Kidney (tissue), 13 donors: ENCODE measurements at regions not wholly inside any gene's neighbourhood (a gene's known extent, or its start where the extent isn't known, plus 50 kb on each side); places are given as distances from the start of the nearest gene placed in this dataset.

Experiments used
- DNase-seq, 5 donors: peaks; one replicate each; pipeline ENCODE4 v3.0.0-alpha.2; 2013 to 2020
- FAIRE-seq: peaks from 2 replicates; lab custom pipeline; 2012; peaks lifted over from hg19 to GRCh38; lab: Jason Lieb, UNC
- H3K27ac ChIP-seq, 2 donors: one replicate each; pipeline ENCODE4 v1.7.0; 2013; ENCODE audit warnings: low read depth in 2 of 2, low read length in 2 of 2, inconsistent platforms in 1 of 2
- H3K27me3 ChIP-seq: one replicate; pipeline ENCODE4 v1.7.1; 2013; ENCODE audit warnings: low read length, inconsistent platforms; ENCODE audit not compliant: control insufficient read depth, insufficient read depth
- H3K36me3 ChIP-seq, 3 donors: one replicate each; pipeline versions ENCODE4 v1.7.0 to v1.7.1; 2013; ENCODE audit warnings: low read length in 3 of 3, control low read depth in 1 of 3, inconsistent platforms in 1 of 3; ENCODE audit not compliant: insufficient read depth in 3 of 3, control insufficient read depth in 2 of 3
- H3K4me1 ChIP-seq, 3 donors: one replicate each; pipeline versions ENCODE4 v1.7.0 to v1.7.1; 2013; ENCODE audit warnings: low read length in 3 of 3, inconsistent platforms in 1 of 3, low read depth in 1 of 3; ENCODE audit not compliant: control insufficient read depth in 2 of 3, insufficient read depth in 2 of 3
- H3K4me3 ChIP-seq, 3 donors: one replicate each; pipeline versions ENCODE4 v1.7.0 to v1.8.1; 2013; ENCODE audit warnings: low read length in 3 of 3, control low read depth in 1 of 3, inconsistent platforms in 1 of 3
- H3K9ac ChIP-seq, 3 donors: one replicate each; pipeline versions ENCODE4 v1.7.0 to v1.7.1; 2013; ENCODE audit warnings: low read length in 3 of 3, control low read depth in 1 of 3, inconsistent platforms in 1 of 3
- H3K9me3 ChIP-seq, 3 donors: one replicate each; pipeline versions ENCODE4 v1.7.0 to v1.7.1; 2013; ENCODE audit warnings: low read length in 3 of 3, control low read depth in 1 of 3, inconsistent platforms in 1 of 3; ENCODE audit not compliant: control insufficient read depth in 2 of 3, insufficient read depth in 1 of 3
- intact Hi-C: fragments of 100-400 bp; cut with DNase I; formaldehyde crosslinking; loops from one replicate; pipeline ENCODE4 v1.11.1; 2022
- TF ChIP-seq, protein P1 (sequence below): IDR thresholded peaks from 3 replicates; pipeline ENCODE4 v1.5.1; 2012; ENCODE audit warnings: mild to moderate bottlenecking, moderate library complexity, borderline replicate concordance; ENCODE audit not compliant: insufficient read depth; ENCODE audit errors: extremely low read depth
- donor health status: control.
- donor health status: control.
- donor health status: control.
- donor health status: control.
- donor health status: control.
- donor health status: DM: yes; HTN: yes; CAD: no.
- donor health status: Normal renal cell carcinoma (clear cell type).

DNA sequence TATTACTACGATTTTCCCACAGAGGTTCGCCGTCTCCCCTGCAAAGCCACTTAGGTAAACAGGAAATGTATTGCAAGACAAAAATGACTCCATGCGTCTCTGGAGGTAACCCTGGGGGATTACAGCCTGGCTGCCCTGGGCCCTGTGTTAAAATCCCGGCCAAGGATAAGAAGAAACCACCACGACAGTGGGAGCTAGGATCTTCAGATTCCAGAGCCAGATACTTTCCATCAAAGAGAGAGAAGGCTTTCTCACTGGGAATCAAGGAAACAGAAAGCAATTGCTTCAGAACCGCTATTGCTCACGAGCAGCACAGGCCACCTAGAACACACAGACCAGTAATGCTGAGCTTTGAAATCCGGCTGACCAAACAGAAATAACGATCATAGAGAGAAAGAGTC lies 97.9 kb upstream of the ZNF516 start:
- TF ChIP-seq, protein P1, sequence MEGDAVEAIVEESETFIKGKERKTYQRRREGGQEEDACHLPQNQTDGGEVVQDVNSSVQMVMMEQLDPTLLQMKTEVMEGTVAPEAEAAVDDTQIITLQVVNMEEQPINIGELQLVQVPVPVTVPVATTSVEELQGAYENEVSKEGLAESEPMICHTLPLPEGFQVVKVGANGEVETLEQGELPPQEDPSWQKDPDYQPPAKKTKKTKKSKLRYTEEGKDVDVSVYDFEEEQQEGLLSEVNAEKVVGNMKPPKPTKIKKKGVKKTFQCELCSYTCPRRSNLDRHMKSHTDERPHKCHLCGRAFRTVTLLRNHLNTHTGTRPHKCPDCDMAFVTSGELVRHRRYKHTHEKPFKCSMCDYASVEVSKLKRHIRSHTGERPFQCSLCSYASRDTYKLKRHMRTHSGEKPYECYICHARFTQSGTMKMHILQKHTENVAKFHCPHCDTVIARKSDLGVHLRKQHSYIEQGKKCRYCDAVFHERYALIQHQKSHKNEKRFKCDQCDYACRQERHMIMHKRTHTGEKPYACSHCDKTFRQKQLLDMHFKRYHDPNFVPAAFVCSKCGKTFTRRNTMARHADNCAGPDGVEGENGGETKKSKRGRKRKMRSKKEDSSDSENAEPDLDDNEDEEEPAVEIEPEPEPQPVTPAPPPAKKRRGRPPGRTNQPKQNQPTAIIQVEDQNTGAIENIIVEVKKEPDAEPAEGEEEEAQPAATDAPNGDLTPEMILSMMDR, result no peak
- Histone ChIP-seq H3K4me3 (no peak overlapping the region), H3K27ac (no peak overlapping the region), H3K9me3 (no peaks in the 10 kb centered on the region), H3K36me3 (no peaks in the 10 kb centered on the region), H3K4me1 (peaks cover 0 to 3% (median 0%) of the 10 kb centered on the region in 3 donors), H3K9ac (no peak overlapping the region), H3K27me3 (no peaks in the 10 kb centered on the region)
- FAIRE-seq (no peak), DNase-seq (peak in 1 of 5 donors; percentile 47)
- intact Hi-C loops, result no loop called here

DNA sequence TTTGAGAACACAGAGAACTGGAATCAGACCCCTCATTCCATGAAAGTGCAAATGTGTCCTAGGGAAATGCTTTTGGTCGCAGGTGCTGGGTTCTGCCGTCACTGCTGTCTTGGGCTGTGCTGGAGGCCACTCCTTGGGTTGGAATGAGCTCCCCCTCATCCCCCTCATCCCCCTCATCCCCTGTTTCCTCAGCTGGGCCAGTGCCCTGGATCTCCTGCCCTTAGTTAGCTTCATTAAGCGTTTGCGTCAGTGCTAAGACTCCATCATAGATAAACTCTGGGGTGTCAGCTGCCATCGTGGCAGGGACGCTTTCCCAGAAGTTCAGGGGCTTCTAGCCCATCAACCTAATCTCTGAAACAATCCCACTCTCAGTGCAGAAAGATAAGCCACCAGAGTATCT lies 97.1 kb upstream of the ZNF516 start:
- Histone ChIP-seq H3K9ac (no peak overlapping the region), H3K4me1 (peaks cover 0 to 3% (median 0%) of the 10 kb centered on the region in 3 donors), H3K27ac (no peak overlapping the region), H3K27me3 (no peaks in the 10 kb centered on the region), H3K4me3 (no peak overlapping the region), H3K9me3 (no peaks in the 10 kb centered on the region), H3K36me3 (no peaks in the 10 kb centered on the region)
- DNase-seq (no peak), FAIRE-seq (no peak)
- intact Hi-C loops, result no loop called here
- TF ChIP-seq, protein P1, result no peak

DNA sequence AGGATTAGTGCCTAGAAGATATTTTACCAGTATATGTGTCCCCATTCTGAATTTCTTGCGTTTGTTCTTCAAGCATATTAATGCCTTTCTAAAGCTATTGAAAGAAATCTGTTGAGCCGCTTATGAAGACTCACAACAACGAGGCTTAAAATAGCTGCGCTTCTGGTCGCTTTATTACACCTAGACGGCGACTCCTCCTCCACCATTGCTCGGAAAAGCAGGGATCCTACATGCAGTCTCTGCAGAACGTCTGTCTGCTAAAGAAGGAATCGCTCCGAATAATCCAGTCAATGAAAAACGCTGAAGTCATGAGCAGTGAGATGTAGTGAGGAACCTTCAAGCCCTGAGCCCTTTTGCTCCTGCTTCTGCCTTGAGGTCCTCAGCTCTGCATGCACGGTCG lies 94.8 kb upstream of the ZNF516 start:
- TF ChIP-seq, protein P1, result no peak
- intact Hi-C loops, result no loop called here
- H3K36me3 ChIP-seq, result no peaks in the 10 kb centered on the region
- DNase-seq, result no peak
- H3K9me3 ChIP-seq, result no peaks in the 10 kb centered on the region
- FAIRE-seq, result no peak
- no peak overlapping the region for H3K9ac ChIP-seq
- H3K4me1 ChIP-seq, result peaks cover 0 to 3% (median 0%) of the 10 kb centered on the region in 3 donors
- no peak overlapping the region for H3K27ac ChIP-seq
- no peaks in the 10 kb centered on the region for H3K27me3 ChIP-seq
- no peak overlapping the region for H3K4me3 ChIP-seq

- intact Hi-C loops, result no loop called here
- peak overlapping the region in 1 of 3 donors; percentile 6 for H3K9ac ChIP-seq
- peak overlapping the region in 2 of 3 donors; percentile 42 to 57 for H3K4me3 ChIP-seq
- no peak overlapping the region for H3K27ac ChIP-seq
- no peaks in the 10 kb centered on the region for H3K27me3 ChIP-seq
- peaks cover 0 to 3% (median 0%) of the 10 kb centered on the region in 3 donors for H3K4me1 ChIP-seq
- H3K9me3 ChIP-seq, result no peaks in the 10 kb centered on the region
- FAIRE-seq, result no peak
- TF ChIP-seq, protein P1, result no peak
- H3K36me3 ChIP-seq, result no peaks in the 10 kb centered on the region
- no peak for DNase-seq
These were observed 94.3 kb upstream of the ZNF516 start for GRCh38 chr18:76589316-76589715.
